ENCODE measurements at regions not wholly inside any gene's neighbourhood (a gene's known extent, or its start where the extent isn't known, plus 50 kb on each side); places are given as distances from the start of the nearest gene placed in this dataset.

DNA sequence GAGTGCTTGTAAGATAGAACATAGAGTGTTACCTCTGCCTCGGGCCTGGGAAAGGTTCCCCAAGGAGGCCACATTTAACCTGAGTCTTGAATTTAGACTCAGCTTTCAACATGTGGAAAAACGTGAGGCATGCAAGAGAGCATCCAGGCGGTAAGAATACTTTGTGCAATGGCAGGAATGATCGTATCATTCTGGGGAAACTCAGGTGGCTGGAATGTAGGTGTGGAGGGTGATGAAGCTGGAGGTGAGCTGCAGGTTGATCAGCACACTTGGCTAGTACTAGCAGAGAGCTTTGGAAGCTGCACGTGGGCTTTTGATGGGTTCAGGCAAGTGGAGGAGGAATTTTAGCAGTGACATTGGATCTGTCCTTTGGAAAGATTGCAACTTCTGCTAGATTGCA lies 270.3 kb upstream of the RAG2 start:
- ATAC-seq, result no peak

GRCh38 chr11:36865846-36866245 lies 267.8 kb upstream of the RAG2 start:
- Histone ChIP-seq H3K4me1 (ENCODE audit: low read depth) (no peaks in the 10 kb centered on the region), H3K4me3 (no peak overlapping the region), H3K9me3 (no peaks in the 10 kb centered on the region), H3K36me3 (ENCODE audit: low read depth) (no peaks in the 10 kb centered on the region)
- no peak for TF ChIP-seq CTCF (IDR thresholded peaks at IDR 0.05)
- intact Hi-C loops (cut with DNase I, micrococcal nuclease), result no loop called here
- no peak for DNase-seq
- ATAC-seq, result no peak

More for the DNA sequence above, 270.3 kb upstream of the RAG2 start:
- H3K4me3 ChIP-seq, result no peak overlapping the region
- no peak for TF ChIP-seq CTCF (IDR thresholded peaks at IDR 0.05)
- no peak for DNase-seq
- no peaks in the 10 kb centered on the region for H3K36me3 ChIP-seq (ENCODE audit: low read depth)
- H3K9me3 ChIP-seq, result no peaks in the 10 kb centered on the region
- intact Hi-C loops (cut with DNase I, micrococcal nuclease), result no loop called here
- H3K4me1 ChIP-seq (ENCODE audit: low read depth), result no peaks in the 10 kb centered on the region

DNA sequence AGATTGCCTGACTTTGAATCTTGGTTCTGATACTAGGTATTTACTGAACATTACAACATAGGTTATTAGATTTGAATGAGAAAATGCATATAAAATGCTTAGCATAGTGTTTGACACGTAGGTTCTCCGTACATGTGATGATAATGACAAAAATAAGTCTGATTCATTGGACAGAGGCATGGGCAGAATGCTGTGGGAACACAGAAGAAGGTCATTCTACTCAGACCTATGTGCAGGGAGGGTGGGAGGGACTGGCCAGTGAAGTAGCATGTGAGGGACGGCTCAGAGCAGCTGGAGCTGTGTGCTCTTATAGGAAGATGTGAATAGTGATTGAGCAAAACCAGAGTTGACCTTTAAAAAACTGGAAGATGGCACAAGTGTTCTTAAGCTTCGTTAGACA lies 256.8 kb upstream of the RAG2 start:
- Histone ChIP-seq H3K36me3 (ENCODE audit: low read depth) (no peaks in the 10 kb centered on the region), H3K9me3 (no peaks in the 10 kb centered on the region), H3K4me3 (no peak overlapping the region), H3K4me1 (ENCODE audit: low read depth) (no peaks in the 10 kb centered on the region)
- TF ChIP-seq CTCF (IDR thresholded peaks at IDR 0.05), result no peak
- ATAC-seq (no peak), DNase-seq (no peak)
- intact Hi-C loops (cut with DNase I, micrococcal nuclease), result no loop called here

DNA sequence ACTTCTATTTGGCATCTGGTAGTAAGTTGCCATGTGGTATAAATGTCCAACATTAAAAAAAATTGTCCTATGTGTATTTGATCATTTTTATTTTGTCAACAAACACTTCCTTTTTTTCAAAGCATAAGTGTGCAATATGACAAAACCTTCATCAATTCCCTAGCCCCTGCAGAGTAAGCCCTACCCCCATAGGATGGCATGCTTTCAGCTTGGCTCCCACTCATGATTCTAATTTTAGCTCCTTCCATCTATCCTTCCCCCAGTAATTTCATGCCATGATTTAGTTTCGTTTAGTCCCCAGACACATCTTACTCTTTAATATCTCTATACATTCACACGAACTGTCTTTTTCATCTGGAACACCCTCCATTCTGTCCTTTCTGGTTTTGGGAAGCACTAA lies 250.6 kb upstream of the RAG2 start:
- intact Hi-C loops (cut with DNase I, micrococcal nuclease), result no loop called here
- Histone ChIP-seq H3K9me3 (no peaks in the 10 kb centered on the region), H3K4me1 (ENCODE audit: low read depth) (no peaks in the 10 kb centered on the region), H3K36me3 (ENCODE audit: low read depth) (no peaks in the 10 kb centered on the region), H3K4me3 (no peak overlapping the region)
- no peak for TF ChIP-seq CTCF (IDR thresholded peaks at IDR 0.05)
- ATAC-seq (no peak), DNase-seq (no peak)

DNA sequence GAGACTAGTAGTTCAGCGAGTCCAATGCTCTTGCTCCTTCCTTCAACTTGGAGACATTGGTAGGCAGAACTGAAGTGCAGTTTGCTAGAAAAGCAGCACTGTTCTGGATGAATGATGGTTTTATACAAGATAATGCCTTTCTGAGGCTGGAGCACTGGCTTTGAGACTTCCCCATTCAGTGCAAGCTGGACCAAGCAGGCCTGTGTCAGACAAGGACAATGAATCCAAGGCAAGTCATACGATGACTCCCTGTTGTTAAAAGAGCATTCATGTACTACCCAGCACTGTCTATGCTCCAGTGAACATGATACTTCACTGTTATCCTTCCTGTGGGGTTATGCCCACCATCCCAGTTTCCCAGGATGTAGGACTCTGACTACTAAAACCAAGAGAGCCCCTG lies 242.3 kb upstream of the RAG2 start:
- DNase-seq (no peak), ATAC-seq (no peak)
- intact Hi-C loops (cut with DNase I, micrococcal nuclease), result no loop called here
- no peak for TF ChIP-seq CTCF (IDR thresholded peaks at IDR 0.05)
- Histone ChIP-seq H3K4me3 (no peak overlapping the region), H3K4me1 (ENCODE audit: low read depth) (no peaks in the 10 kb centered on the region), H3K36me3 (ENCODE audit: low read depth) (no peaks in the 10 kb centered on the region), H3K9me3 (no peaks in the 10 kb centered on the region)

DNA sequence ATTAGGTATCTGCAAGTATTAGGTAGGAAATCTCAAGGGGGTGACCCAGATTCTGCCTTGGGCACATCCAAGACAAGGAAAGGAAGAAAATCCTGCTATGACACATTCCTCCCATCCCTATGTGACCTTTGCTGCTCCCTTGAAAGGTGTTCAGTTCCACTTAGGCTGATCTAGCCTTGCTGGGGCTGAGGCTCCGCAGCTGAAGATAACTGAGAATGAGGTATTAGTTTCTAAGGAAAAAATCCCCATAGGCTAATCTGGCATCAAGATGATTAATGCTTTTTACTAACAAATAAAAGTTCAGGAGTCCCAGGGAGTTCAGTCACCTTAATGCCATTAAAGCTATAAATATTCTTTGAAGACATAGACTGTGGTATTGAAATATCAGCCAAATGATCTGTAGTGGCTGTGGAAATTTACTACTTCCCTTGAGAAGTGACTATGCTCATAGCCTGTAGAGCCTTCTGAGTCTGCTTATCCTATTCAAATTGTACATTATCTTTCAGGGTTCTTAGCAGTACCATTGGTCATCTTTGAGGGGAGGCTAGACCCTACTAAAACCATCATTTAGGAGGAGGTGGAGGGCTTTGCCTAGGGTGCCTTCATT lies 239.9 kb upstream of the RAG2 start:
- no peak for ATAC-seq
- DNase-seq, result no peak
- H3K9me3 ChIP-seq, result no peaks in the 10 kb centered on the region
- no peaks in the 10 kb centered on the region for H3K4me1 ChIP-seq (ENCODE audit: low read depth)
- no peaks in the 10 kb centered on the region for H3K36me3 ChIP-seq (ENCODE audit: low read depth)
- no peak for TF ChIP-seq CTCF (IDR thresholded peaks at IDR 0.05)
- intact Hi-C loops (cut with DNase I, micrococcal nuclease), result no loop called here
- no peak overlapping the region for H3K4me3 ChIP-seq

Measured in mucosa of descending colon (tissue), 3 donors.